ENCODE measurements at regions not wholly inside any gene's neighbourhood (a gene's known extent, or its start where the extent isn't known, plus 50 kb on each side); places are given as distances from the start of the nearest gene placed in this dataset.

DNA sequence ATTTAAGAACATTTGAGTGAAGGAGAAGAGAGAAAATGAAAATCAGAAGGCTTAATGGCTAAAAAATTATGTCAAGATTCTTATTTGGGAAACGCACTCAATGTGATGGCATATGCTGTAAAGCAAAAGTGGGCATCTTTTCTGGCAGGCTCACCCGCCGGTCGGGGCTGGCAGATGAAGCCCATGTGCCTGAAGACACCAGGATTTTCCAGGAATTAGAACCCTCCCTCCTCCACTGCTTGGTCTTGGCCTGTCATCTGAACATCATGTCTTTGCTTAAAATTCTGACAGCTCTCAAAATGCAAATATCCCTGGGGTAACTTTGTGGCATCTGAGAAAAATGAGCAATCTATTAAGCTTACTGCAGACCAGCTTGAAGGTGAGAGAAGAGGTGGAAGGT, 337.9 kb downstream of the IRX1 start:
- TF ChIP-seq, protein P1, sequence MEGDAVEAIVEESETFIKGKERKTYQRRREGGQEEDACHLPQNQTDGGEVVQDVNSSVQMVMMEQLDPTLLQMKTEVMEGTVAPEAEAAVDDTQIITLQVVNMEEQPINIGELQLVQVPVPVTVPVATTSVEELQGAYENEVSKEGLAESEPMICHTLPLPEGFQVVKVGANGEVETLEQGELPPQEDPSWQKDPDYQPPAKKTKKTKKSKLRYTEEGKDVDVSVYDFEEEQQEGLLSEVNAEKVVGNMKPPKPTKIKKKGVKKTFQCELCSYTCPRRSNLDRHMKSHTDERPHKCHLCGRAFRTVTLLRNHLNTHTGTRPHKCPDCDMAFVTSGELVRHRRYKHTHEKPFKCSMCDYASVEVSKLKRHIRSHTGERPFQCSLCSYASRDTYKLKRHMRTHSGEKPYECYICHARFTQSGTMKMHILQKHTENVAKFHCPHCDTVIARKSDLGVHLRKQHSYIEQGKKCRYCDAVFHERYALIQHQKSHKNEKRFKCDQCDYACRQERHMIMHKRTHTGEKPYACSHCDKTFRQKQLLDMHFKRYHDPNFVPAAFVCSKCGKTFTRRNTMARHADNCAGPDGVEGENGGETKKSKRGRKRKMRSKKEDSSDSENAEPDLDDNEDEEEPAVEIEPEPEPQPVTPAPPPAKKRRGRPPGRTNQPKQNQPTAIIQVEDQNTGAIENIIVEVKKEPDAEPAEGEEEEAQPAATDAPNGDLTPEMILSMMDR (IDR thresholded peaks at IDR 0.05; ENCODE audit: borderline replicate concordance, extremely low read depth, insufficient read depth) = no peak
- FAIRE-seq = no peak

GRCh38 chr5:3933966-3934365, 338.3 kb downstream of the IRX1 start:
- H3K36me3 ChIP-seq (ENCODE audit: control insufficient read depth in 2 of 3, insufficient read depth in 3 of 3, low read length in 3 of 3) = no peaks in the 10 kb centered on the region
- TF ChIP-seq, protein P1 (IDR thresholded peaks at IDR 0.05; ENCODE audit: borderline replicate concordance, extremely low read depth, insufficient read depth) = no peak
- DNase-seq (no peak), FAIRE-seq (no peak)
- no peaks in the 10 kb centered on the region for H3K27me3 ChIP-seq (ENCODE audit: control insufficient read depth, insufficient read depth, low read length)
- no peaks in the 10 kb centered on the region for H3K4me1 ChIP-seq (ENCODE audit: control insufficient read depth in 2 of 3, insufficient read depth in 2 of 3, low read depth in 1 of 3, low read length in 3 of 3)
- H3K4me3 ChIP-seq (ENCODE audit: low read length in 3 of 3) = no peak overlapping the region
- intact Hi-C loops (cut with DNase I) = no loop called here
- H3K27ac ChIP-seq (ENCODE audit: low read depth in 2 of 2, low read length in 2 of 2) = no peak overlapping the region
- H3K9me3 ChIP-seq (ENCODE audit: control insufficient read depth in 2 of 3, insufficient read depth in 1 of 3, low read length in 3 of 3) = peaks cover 0 to 9% (median 4%) of the 10 kb centered on the region in 3 donors
- H3K9ac ChIP-seq (ENCODE audit: low read length in 3 of 3) = no peak overlapping the region

More for the DNA sequence above, 337.9 kb downstream of the IRX1 start:
- intact Hi-C loops (cut with DNase I) = no loop called here
- Histone ChIP-seq H3K9me3 (ENCODE audit: control insufficient read depth in 2 of 3, insufficient read depth in 1 of 3, low read length in 3 of 3) (peaks cover 0 to 8% (median 4%) of the 10 kb centered on the region in 3 donors), H3K27ac (ENCODE audit: low read depth in 2 of 2, low read length in 2 of 2) (no peak overlapping the region), H3K27me3 (ENCODE audit: control insufficient read depth, insufficient read depth, low read length) (no peaks in the 10 kb centered on the region), H3K36me3 (ENCODE audit: control insufficient read depth in 2 of 3, insufficient read depth in 3 of 3, low read length in 3 of 3) (no peaks in the 10 kb centered on the region), H3K9ac (ENCODE audit: low read length in 3 of 3) (no peak overlapping the region), H3K4me3 (ENCODE audit: low read length in 3 of 3) (no peak overlapping the region), H3K4me1 (ENCODE audit: control insufficient read depth in 2 of 3, insufficient read depth in 2 of 3, low read depth in 1 of 3, low read length in 3 of 3) (no peaks in the 10 kb centered on the region)
- DNase-seq = no peak

DNA sequence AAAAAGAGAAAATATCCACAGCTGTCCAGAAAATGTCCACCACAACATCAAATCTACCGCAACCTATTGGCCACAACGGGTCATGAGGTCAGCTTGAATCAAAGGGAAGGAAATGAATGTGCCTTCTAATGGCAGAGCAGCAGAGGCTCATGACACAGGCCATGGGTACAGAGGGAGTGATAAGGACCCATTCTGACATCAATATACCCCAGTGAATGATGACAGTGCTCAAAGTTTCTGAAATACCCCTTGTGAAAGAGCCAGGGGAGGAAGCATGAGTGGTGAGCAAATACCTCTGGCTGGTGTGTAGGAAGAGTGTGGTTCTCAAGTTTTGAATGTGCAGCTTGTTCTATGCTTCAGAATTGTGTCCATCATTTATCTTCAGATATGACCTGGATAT, 348.2 kb downstream of the IRX1 start:
- intact Hi-C loops (cut with DNase I) = no loop called here

More for the DNA sequence above, 348.2 kb downstream of the IRX1 start:
- TF ChIP-seq, protein P1 (IDR thresholded peaks at IDR 0.05; ENCODE audit: borderline replicate concordance, extremely low read depth, insufficient read depth) = no peak
- DNase-seq (no peak), FAIRE-seq (no peak)
- no peaks in the 10 kb centered on the region for H3K27me3 ChIP-seq (ENCODE audit: control insufficient read depth, insufficient read depth, low read length)
- no peak overlapping the region for H3K27ac ChIP-seq (ENCODE audit: low read depth in 2 of 2, low read length in 2 of 2)
- no peak overlapping the region for H3K9ac ChIP-seq (ENCODE audit: low read length in 3 of 3)
- H3K4me3 ChIP-seq (ENCODE audit: low read length in 3 of 3) = no peak overlapping the region
- no peaks in the 10 kb centered on the region for H3K36me3 ChIP-seq (ENCODE audit: control insufficient read depth in 2 of 3, insufficient read depth in 3 of 3, low read length in 3 of 3)
- H3K4me1 ChIP-seq (ENCODE audit: control insufficient read depth in 2 of 3, insufficient read depth in 2 of 3, low read depth in 1 of 3, low read length in 3 of 3) = no peaks in the 10 kb centered on the region
- H3K9me3 ChIP-seq (ENCODE audit: control insufficient read depth in 2 of 3, insufficient read depth in 1 of 3, low read length in 3 of 3) = no peaks in the 10 kb centered on the region

Data from kidney (tissue), 13 donors.